SU-DHL-6 (cell line): ENCODE measurements at regions not wholly inside any gene's neighbourhood (a gene's known extent, or its start where the extent isn't known, plus 50 kb on each side); places are given as distances from the start of the nearest gene placed in this dataset.

Source experiments
- H2AFZ ChIP-seq: fragments of 200-600 bp; sonication (generic); 2 replicates; pipeline ENCODE4 v1.6.1; 2014; ENCODE audit warnings: low read depth, mild to moderate bottlenecking, moderate library complexity, mixed read lengths, antibody characterized with exemption, low read length; ENCODE audit not compliant: severe bottlenecking
- H3F3A ChIP-seq: fragments of 200-600 bp; shearing (Covaris generic); 2 replicates; pipeline ENCODE4 v1.6.0; 2016; ENCODE audit warnings: antibody characterized with exemption, mild to moderate bottlenecking; ENCODE audit not compliant: insufficient read depth
- H3K27ac ChIP-seq: fragments of 200-600 bp; sonication (generic); 2 replicates; pipeline ENCODE4 v1.5.1; 2016; ENCODE audit warnings: low read depth, mild to moderate bottlenecking, low read length, moderate library complexity, mixed read lengths
- H3K27me3 ChIP-seq: fragments of 200-600 bp; sonication (generic), shearing (Covaris generic); 2 replicates; pipeline ENCODE4 v1.6.0; 2014; ENCODE audit warnings: mild to moderate bottlenecking, low read length
- H3K36me3 ChIP-seq: fragments of 200-600 bp; sonication (generic); 2 replicates; pipeline ENCODE4 v1.6.1; 2014; ENCODE audit warnings: mild to moderate bottlenecking, low read length, mixed read lengths
- H3K4me2 ChIP-seq: fragments of 300-600, 200-600 bp; shearing (Covaris generic), sonication (generic); 2 replicates; pipeline ENCODE4 v1.6.0; 2014; ENCODE audit warnings: low read length, low read depth, mild to moderate bottlenecking; ENCODE audit not compliant: poor library complexity, severe bottlenecking
- H3K4me3 ChIP-seq: fragments of 200-600 bp; sonication (generic); 2 replicates; pipeline ENCODE4 v1.5.1; 2014; ENCODE audit warnings: antibody characterized with exemption, low read length, mild to moderate bottlenecking, mixed read lengths; ENCODE audit not compliant: insufficient read depth, poor library complexity, severe bottlenecking
- H3K79me2 ChIP-seq: fragments of 200-600 bp; sonication (generic); 2 replicates; pipeline ENCODE4 v1.6.1; 2014; ENCODE audit warnings: mild to moderate bottlenecking, low read length, moderate library complexity; ENCODE audit not compliant: insufficient read depth
- H3K9ac ChIP-seq: fragments of 200-600 bp; sonication (generic); 2 replicates; pipeline ENCODE4 v1.7.0; 2014; ENCODE audit warnings: mild to moderate bottlenecking, low read length
- H3K9me2 ChIP-seq: fragments of 200-600 bp; sonication (generic); replicated peaks from 2 replicates; pipeline ENCODE4 v1.6.1; 2014; ENCODE audit warnings: low read length; ENCODE audit not compliant: insufficient read depth
- H3K9me3 ChIP-seq: fragments of 200-600 bp; sonication (generic); 2 replicates; pipeline ENCODE4 v1.6.1; 2014; ENCODE audit warnings: low read length, mixed read lengths; ENCODE audit not compliant: insufficient read depth
- H4K20me1 ChIP-seq: fragments of 200-600 bp; sonication (generic); 2 replicates; pipeline ENCODE4 v1.6.1; 2014; ENCODE audit warnings: low read depth, mild to moderate bottlenecking, antibody characterized with exemption, low read length, moderate library complexity, mixed read lengths
- EZH2phosphoT487 ChIP-seq: fragments of 200-600 bp; sonication (generic), shearing (Covaris generic); conservative IDR thresholded peaks from 2 replicates; pipeline ENCODE4 v1.6.1; 2018; ENCODE audit warnings: mild to moderate bottlenecking, antibody characterized with exemption, low read length, moderate library complexity, mixed read lengths
- TF ChIP-seq, protein P1 (sequence below): fragments of 200-600 bp; sonication (generic); IDR thresholded peaks from one replicate; pipeline ENCODE4 v1.5.1; 2017; ENCODE audit warnings: antibody characterized with exemption, mild to moderate bottlenecking, low read length, moderate library complexity; ENCODE audit not compliant: insufficient read depth, poor library complexity, severe bottlenecking

DNA sequence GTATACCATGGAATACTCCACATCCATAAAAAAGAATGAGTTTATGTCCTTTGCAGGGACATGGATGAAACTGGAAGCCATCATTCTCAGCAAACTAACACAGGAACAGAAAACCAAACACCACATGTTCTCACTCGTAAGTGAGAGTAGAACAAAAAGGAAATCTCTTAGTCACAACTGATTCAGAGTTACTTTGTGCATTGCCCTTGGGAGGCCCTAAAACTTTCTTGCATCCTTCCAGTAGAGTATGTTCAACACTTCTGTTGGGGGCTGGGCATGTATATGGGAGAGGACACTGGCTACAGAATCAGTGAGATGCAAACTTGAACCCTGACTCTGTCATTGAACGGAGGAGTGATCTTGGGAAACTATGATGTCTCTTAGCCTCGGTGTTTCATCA is 147.4 kb upstream of the IRX5 start:
- H3K9me2 ChIP-seq, result no peaks in the 10 kb centered on the region
- no peak overlapping the region for H3K4me2 ChIP-seq
- TF ChIP-seq EZH2phosphoT487, result no peak
- TF ChIP-seq, protein P1, sequence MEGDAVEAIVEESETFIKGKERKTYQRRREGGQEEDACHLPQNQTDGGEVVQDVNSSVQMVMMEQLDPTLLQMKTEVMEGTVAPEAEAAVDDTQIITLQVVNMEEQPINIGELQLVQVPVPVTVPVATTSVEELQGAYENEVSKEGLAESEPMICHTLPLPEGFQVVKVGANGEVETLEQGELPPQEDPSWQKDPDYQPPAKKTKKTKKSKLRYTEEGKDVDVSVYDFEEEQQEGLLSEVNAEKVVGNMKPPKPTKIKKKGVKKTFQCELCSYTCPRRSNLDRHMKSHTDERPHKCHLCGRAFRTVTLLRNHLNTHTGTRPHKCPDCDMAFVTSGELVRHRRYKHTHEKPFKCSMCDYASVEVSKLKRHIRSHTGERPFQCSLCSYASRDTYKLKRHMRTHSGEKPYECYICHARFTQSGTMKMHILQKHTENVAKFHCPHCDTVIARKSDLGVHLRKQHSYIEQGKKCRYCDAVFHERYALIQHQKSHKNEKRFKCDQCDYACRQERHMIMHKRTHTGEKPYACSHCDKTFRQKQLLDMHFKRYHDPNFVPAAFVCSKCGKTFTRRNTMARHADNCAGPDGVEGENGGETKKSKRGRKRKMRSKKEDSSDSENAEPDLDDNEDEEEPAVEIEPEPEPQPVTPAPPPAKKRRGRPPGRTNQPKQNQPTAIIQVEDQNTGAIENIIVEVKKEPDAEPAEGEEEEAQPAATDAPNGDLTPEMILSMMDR, result no peak
- H2AFZ ChIP-seq, result no peak overlapping the region
- no peaks in the 10 kb centered on the region for H3F3A ChIP-seq
- H3K4me3 ChIP-seq, result no peak overlapping the region
- no peak overlapping the region for H3K27ac ChIP-seq
- no peaks in the 10 kb centered on the region for H4K20me1 ChIP-seq
- no peaks in the 10 kb centered on the region for H3K79me2 ChIP-seq
- H3K9me3 ChIP-seq, result no peaks in the 10 kb centered on the region
- no peaks in the 10 kb centered on the region for H3K36me3 ChIP-seq
- no peak overlapping the region for H3K9ac ChIP-seq
- no peaks in the 10 kb centered on the region for H3K27me3 ChIP-seq

DNA sequence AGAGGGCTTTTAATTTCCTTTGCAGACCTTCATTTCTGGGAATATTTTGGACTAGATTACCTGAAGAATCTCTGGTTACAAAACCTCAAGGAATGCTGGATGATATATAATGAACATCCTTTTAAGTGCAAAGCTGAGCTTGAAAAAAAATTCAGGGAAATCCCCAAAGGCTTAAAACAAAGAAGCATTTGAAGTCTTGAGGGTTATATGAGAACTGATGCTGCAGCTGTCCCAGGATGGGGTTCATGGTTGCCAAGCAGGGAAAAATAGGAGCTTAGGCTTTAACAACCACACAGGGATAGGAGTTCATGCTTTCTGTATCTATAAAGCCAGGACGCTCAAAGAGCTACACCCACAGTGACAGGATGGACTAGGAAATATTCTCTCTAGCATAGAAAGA is 150.4 kb upstream of the IRX5 start:
- no peaks in the 10 kb centered on the region for H3K9me3 ChIP-seq
- no peaks in the 10 kb centered on the region for H3F3A ChIP-seq
- H2AFZ ChIP-seq, result no peak overlapping the region
- H3K4me2 ChIP-seq, result no peak overlapping the region
- no peaks in the 10 kb centered on the region for H3K79me2 ChIP-seq
- H3K9me2 ChIP-seq, result no peaks in the 10 kb centered on the region
- no peak overlapping the region for H3K9ac ChIP-seq
- TF ChIP-seq, protein P1, result no peak
- no peak for TF ChIP-seq EZH2phosphoT487
- H3K4me3 ChIP-seq, result no peak overlapping the region
- no peaks in the 10 kb centered on the region for H3K27me3 ChIP-seq
- no peaks in the 10 kb centered on the region for H4K20me1 ChIP-seq
- H3K27ac ChIP-seq, result no peak overlapping the region
- no peaks in the 10 kb centered on the region for H3K36me3 ChIP-seq

DNA sequence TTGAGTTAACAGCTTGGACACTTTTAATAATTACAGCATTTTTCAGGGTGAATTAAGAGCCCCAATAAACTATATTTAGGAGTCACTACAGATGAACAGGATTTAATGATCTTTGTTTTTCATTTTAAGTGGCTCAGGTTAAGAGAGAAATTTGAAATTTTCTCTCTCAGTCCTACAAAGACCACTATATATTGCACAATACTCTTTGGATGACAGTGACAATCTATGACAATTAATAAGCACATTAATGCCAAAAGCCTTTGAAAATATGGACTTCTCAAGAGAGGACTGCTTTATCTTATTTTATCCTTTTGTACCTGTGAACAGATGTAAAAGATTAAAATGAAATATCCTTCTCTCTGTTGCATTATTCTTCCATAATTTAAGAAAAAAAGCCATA is 151.1 kb upstream of the IRX5 start:
- Histone ChIP-seq H3F3A (no peaks in the 10 kb centered on the region), H3K27me3 (no peaks in the 10 kb centered on the region), H3K79me2 (no peaks in the 10 kb centered on the region), H3K27ac (no peak overlapping the region), H3K9ac (no peak overlapping the region), H3K4me3 (no peak overlapping the region), H4K20me1 (no peaks in the 10 kb centered on the region), H3K4me2 (no peak overlapping the region), H2AFZ (no peak overlapping the region), H3K9me2 (no peaks in the 10 kb centered on the region), H3K9me3 (no peaks in the 10 kb centered on the region), H3K36me3 (no peaks in the 10 kb centered on the region)
- TF ChIP-seq, protein P1, result no peak
- TF ChIP-seq EZH2phosphoT487, result no peak

DNA sequence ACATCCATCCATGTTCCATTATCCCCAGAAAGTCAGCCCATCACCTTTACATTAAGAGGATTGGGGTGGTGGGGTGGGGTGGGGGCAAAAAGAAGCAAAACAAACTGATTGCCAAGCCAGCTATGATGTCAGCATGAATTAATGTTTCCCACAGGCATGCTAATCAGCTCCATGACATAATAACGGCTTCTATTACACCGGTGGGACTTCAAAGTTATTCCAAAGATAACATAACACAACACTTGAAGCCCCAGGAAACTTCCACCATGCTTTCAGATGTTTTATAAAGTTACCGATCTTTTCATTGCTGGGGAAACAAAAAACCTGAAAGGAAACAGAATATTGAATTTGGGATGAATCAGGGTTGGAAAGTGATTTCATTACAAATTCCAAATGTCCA is 155.9 kb upstream of the IRX5 start:
- H3F3A ChIP-seq, result no peaks in the 10 kb centered on the region
- H3K27ac ChIP-seq, result no peak overlapping the region
- no peak overlapping the region for H3K4me2 ChIP-seq
- no peak overlapping the region for H3K4me3 ChIP-seq
- H3K27me3 ChIP-seq, result no peaks in the 10 kb centered on the region
- no peak overlapping the region for H3K9ac ChIP-seq
- H3K79me2 ChIP-seq, result no peaks in the 10 kb centered on the region
- TF ChIP-seq EZH2phosphoT487, result no peak
- TF ChIP-seq, protein P1, result no peak
- no peaks in the 10 kb centered on the region for H3K9me3 ChIP-seq
- H4K20me1 ChIP-seq, result no peaks in the 10 kb centered on the region
- H3K36me3 ChIP-seq, result no peaks in the 10 kb centered on the region
- H3K9me2 ChIP-seq, result no peaks in the 10 kb centered on the region
- H2AFZ ChIP-seq, result no peak overlapping the region
